SH-SY5Y (cell line): ENCODE measurements at regions not wholly inside any gene's neighbourhood (a gene's known extent, or its start where the extent isn't known, plus 50 kb on each side); places are given as distances from the start of the nearest gene placed in this dataset.

Source experiments
- GATA2 ChIP-seq: IDR thresholded peaks from 2 replicates; pipeline ENCODE4 v1.6.1; 2011; ENCODE audit warnings: mild to moderate bottlenecking, low read depth, low read length
- GATA3 ChIP-seq: IDR thresholded peaks from 2 replicates; pipeline ENCODE4 v1.6.1; 2011; ENCODE audit warnings: low read depth, mild to moderate bottlenecking, low read length, moderate library complexity

- TF ChIP-seq GATA2: no peak
- no peak for TF ChIP-seq GATA3
Observed at GRCh38 chr3:33932010-33932764, 133.8 kb downstream of the PDCD6IP start.
